Heart right ventricle (tissue), 16 donors: ENCODE measurements at regions not wholly inside any gene's neighbourhood (a gene's known extent, or its start where the extent isn't known, plus 50 kb on each side); places are given as distances from the start of the nearest gene placed in this dataset.

Experiments used
- ATAC-seq, 8 donors: fragments of 200-7000 bp; cut with Tn5 transposase; one replicate each; pipeline ENCODE4 v1.9.1; 2020; ENCODE audit warnings: mild to moderate bottlenecking in 8 of 8, moderate library complexity in 8 of 8, moderate number of reproducible peaks in 1 of 8
- DNase-seq, 2 donors: peaks; one replicate each; pipeline ENCODE4 v3.0.0-alpha.2; 2020
- H3K27ac ChIP-seq, 10 donors: fragments of 200-600 bp; sonication (generic) in 2 of 10; one replicate each; pipeline versions ENCODE4 v1.5.0 to v1.8.0; 2020 to 2022; ENCODE audit warnings: mild to moderate bottlenecking in 3 of 10
- H3K27me3 ChIP-seq, 7 donors: fragments of 200-600 bp; one replicate each; pipeline ENCODE4 v1.8.0; 2021 to 2022; ENCODE audit warnings: mild to moderate bottlenecking in 2 of 7
- H3K36me3 ChIP-seq, 9 donors: fragments of 200-600 bp; sonication (generic) in 1 of 9; one replicate each; pipeline versions ENCODE4 v1.5.0 to v1.8.0; 2020 to 2022; ENCODE audit warnings: mild to moderate bottlenecking in 2 of 9
- H3K4me1 ChIP-seq, 9 donors: fragments of 200-600 bp; sonication (generic) in 1 of 9; one replicate each; pipeline versions ENCODE4 v1.5.0 to v1.8.0; 2020 to 2022; ENCODE audit warnings: mild to moderate bottlenecking in 4 of 9
- H3K4me3 ChIP-seq, 10 donors: fragments of 200-600 bp; sonication (generic) in 2 of 10; one replicate each; pipeline versions ENCODE4 v1.5.0 to v1.8.0; 2020 to 2022; ENCODE audit warnings: mild to moderate bottlenecking in 7 of 10, moderate library complexity in 2 of 10
- H3K9me3 ChIP-seq, 11 donors: fragments of 200-600 bp in 10 of 11; sonication (generic) in 2 of 11; one replicate each; pipeline versions ENCODE4 v1.5.0 to v1.8.0; 2013 to 2022; ENCODE audit warnings: mild to moderate bottlenecking in 2 of 11, control low read depth in 1 of 11, moderate library complexity in 1 of 11
- WGBS, 2 donors: extraction: QIAGEN DNeasy Blood & Tissue Kit; methylation state at CpG; one replicate each; pipeline ENCODE4 v1.1.7; 2013; ENCODE audit warnings: inconsistent platforms in 1 of 2; 5-methylcytosine and 5-hydroxymethylcytosine counted together
- intact Hi-C, 10 donors: fragments of 100-400 bp; cut with DNase I; formaldehyde crosslinking; loops; one replicate each; pipeline versions ENCODE4 v1.11.1 to v1.14.2; 2022
- TF ChIP-seq, protein P1 (sequence below), 9 donors: fragments of 200-600 bp; sonication (generic) in 2 of 9; IDR thresholded peaks; one replicate each; pipeline versions ENCODE4 v1.5.0 to v1.8.0; 2021 to 2022; ENCODE audit warnings: antibody characterized with exemption in 9 of 9, mild to moderate bottlenecking in 5 of 9, moderate library complexity in 1 of 9
- donor health status: Arrhythmogenic right ventricular cardiomyopathy.
- donor health status: ischemic (EF 13 %, LVEDD 7.1; RV severe dilation, severe dysfunction).
- donor health status: healthy with polysubstance abuse.
- donor health status: DM: no; HTN: yes; CAD: no.
- donor health status: DM: no; HTN: no; CAD: no.
- donor health status: ischemic (EF 25% LVEDD 6.9; RV normal size, moderate dysfunction).
- donor health status: ischemic (EF 25% LVEDD 5.7; RV mildly dilated, moderate dysfunction).
- donor health status: healthy.
- donor health status: DM: yes; HTN: yes; CAD: no.
- donor health status: Ischemic cardiomyopathy.
- donor health status: ischemic (EF 35%, LVEDD 5.7; RV mildly dilated, moderate dysfunction).
- donor health status: nonischemic (EF 11% LVEDD 7.7; RV severe dilation, severe dysfunction).
- donor health status: DM: yes; HTN: yes; CAD: no.
- donor health status: PGD.
- donor health status: ischemic (EF 29% LVEDD 5.4; RV normal size, mild dysfunction).
- donor health status: nonischemic (EF 23%, LVEDD 6.1; RV moderate dilation, normal function).

DNA sequence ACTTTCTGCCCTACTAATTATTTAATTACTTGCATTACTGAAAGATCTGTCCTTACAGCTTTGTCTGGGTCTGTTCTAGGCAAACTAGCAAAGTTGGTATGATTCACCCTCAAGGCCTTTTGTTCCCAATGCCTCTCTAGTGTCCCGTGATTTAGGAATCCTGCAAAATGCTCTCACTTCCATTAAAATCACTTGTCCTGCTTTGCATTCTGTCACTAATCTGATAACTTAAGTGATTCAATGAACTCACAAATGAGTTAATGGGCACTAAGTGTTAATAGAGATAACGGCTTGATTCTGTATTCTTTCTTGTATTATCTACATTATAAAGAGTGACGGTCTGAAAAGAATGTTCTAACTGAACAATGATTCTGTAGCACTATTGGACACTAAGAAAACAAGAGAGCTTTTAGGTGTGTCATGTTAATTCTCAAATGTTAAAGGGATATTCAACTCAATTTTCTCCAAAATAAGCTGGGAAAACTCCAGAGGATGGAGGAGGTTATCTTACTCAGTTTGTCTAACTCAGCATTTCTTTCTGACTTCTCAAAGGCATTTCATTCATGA, 697.3 kb downstream of the CETN3 start:
- intact Hi-C loops: no loop called here
- Histone ChIP-seq H3K4me3 (no peak overlapping the region), H3K27me3 (no peaks in the 10 kb centered on the region), H3K36me3 (no peaks in the 10 kb centered on the region), H3K27ac (no peak overlapping the region), H3K4me1 (no peaks in the 10 kb centered on the region), H3K9me3 (no peaks in the 10 kb centered on the region)
- DNase-seq: no peak
- TF ChIP-seq, protein P1, sequence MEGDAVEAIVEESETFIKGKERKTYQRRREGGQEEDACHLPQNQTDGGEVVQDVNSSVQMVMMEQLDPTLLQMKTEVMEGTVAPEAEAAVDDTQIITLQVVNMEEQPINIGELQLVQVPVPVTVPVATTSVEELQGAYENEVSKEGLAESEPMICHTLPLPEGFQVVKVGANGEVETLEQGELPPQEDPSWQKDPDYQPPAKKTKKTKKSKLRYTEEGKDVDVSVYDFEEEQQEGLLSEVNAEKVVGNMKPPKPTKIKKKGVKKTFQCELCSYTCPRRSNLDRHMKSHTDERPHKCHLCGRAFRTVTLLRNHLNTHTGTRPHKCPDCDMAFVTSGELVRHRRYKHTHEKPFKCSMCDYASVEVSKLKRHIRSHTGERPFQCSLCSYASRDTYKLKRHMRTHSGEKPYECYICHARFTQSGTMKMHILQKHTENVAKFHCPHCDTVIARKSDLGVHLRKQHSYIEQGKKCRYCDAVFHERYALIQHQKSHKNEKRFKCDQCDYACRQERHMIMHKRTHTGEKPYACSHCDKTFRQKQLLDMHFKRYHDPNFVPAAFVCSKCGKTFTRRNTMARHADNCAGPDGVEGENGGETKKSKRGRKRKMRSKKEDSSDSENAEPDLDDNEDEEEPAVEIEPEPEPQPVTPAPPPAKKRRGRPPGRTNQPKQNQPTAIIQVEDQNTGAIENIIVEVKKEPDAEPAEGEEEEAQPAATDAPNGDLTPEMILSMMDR (IDR thresholded peaks at IDR 0.05): no peak
- 86 to 88% methylated on average over 3 of the region's 3 CpGs for WGBS, 2 donors
- no peak for ATAC-seq

DNA sequence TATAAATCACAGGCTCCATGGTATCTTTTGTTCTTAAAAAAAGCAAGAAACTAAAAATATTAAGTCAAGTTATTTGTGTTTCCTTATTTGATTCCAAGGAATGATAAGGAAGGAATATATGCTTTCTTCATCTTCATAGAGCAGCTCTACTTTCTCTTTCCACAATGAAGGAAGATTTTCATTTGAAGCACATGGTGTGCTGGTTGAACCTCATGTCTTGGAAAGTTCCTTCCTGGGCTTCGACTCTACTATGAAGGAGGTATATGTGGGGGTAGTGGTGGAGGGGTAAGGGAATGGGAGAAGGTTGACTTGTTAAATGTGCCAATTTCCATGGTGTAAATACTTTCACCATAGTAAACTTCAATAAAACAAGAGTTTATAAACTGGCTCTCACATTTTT, 698.0 kb downstream of the CETN3 start:
- 89 to 98% methylated on average over 1 of the region's 1 CpG for WGBS, 2 donors
- H3K27me3 ChIP-seq: no peaks in the 10 kb centered on the region
- no peaks in the 10 kb centered on the region for H3K36me3 ChIP-seq
- ATAC-seq: no peak
- intact Hi-C loops: no loop called here
- H3K9me3 ChIP-seq: no peaks in the 10 kb centered on the region
- no peak overlapping the region for H3K27ac ChIP-seq
- no peak overlapping the region for H3K4me3 ChIP-seq
- no peaks in the 10 kb centered on the region for H3K4me1 ChIP-seq
- TF ChIP-seq, protein P1 (IDR thresholded peaks at IDR 0.05): no peak
- DNase-seq: no peak

- ATAC-seq: no peak
- intact Hi-C loops: no loop called here
- TF ChIP-seq, protein P1 (IDR thresholded peaks at IDR 0.05): no peak
- no peak overlapping the region for H3K4me3 ChIP-seq
- H3K27ac ChIP-seq: no peak overlapping the region
- DNase-seq: no peak
- no peaks in the 10 kb centered on the region for H3K9me3 ChIP-seq
- H3K27me3 ChIP-seq: no peaks in the 10 kb centered on the region
- H3K36me3 ChIP-seq: no peaks in the 10 kb centered on the region
- 85 to 88% methylated on average over 1 of the region's 1 CpG for WGBS, 2 donors
- no peaks in the 10 kb centered on the region for H3K4me1 ChIP-seq
These were observed 699.5 kb downstream of the CETN3 start for GRCh38 chr5:89710006-89710405.

GRCh38 chr5:89707891-89708290, 701.7 kb downstream of the CETN3 start:
- ATAC-seq: no peak
- WGBS, 2 donors: 45 to 55% methylated on average over 2 of the region's 2 CpGs
- TF ChIP-seq, protein P1 (IDR thresholded peaks at IDR 0.05): no peak
- intact Hi-C loops: no loop called here
- DNase-seq: no peak
- no peaks in the 10 kb centered on the region for H3K4me1 ChIP-seq
- no peaks in the 10 kb centered on the region for H3K27me3 ChIP-seq
- no peak overlapping the region for H3K4me3 ChIP-seq
- no peaks in the 10 kb centered on the region for H3K36me3 ChIP-seq
- H3K9me3 ChIP-seq: no peaks in the 10 kb centered on the region
- H3K27ac ChIP-seq: no peak overlapping the region
